Liver (tissue), 8 donors: ENCODE measurements at regions not wholly inside any gene's neighbourhood (a gene's known extent, or its start where the extent isn't known, plus 50 kb on each side); places are given as distances from the start of the nearest gene placed in this dataset.

Experiments
- DNase-seq: peaks from one replicate; pipeline ENCODE4 v3.0.0-alpha.2; 2017; ENCODE audit warnings: low spot score
- H3K27ac ChIP-seq, 2 donors: one replicate each; pipeline ENCODE4 v1.7.0; 2013; ENCODE audit warnings: inconsistent platforms in 2 of 2, low read length in 2 of 2, control low read depth in 1 of 2, low read depth in 1 of 2, mild to moderate bottlenecking in 1 of 2
- H3K27me3 ChIP-seq, 4 donors: one replicate each; pipeline versions ENCODE4 v1.6.1 to v1.7.0; 2013; ENCODE audit warnings: low read length in 3 of 4, inconsistent platforms in 1 of 4, mild to moderate bottlenecking in 1 of 4, moderate library complexity in 1 of 4; ENCODE audit not compliant: control insufficient read depth in 4 of 4, insufficient read depth in 4 of 4
- H3K36me3 ChIP-seq, 4 donors: one replicate each; pipeline versions ENCODE4 v1.6.1 to v1.7.0; 2013; ENCODE audit warnings: low read length in 3 of 4, mild to moderate bottlenecking in 3 of 4, low read depth in 1 of 4, moderate library complexity in 1 of 4; ENCODE audit not compliant: control insufficient read depth in 4 of 4, insufficient read depth in 3 of 4
- H3K4me1 ChIP-seq, 4 donors: one replicate each; pipeline versions ENCODE4 v1.6.1 to v1.7.0; 2013; ENCODE audit warnings: low read length in 3 of 4, mild to moderate bottlenecking in 3 of 4, moderate library complexity in 1 of 4; ENCODE audit not compliant: control insufficient read depth in 4 of 4, insufficient read depth in 4 of 4
- H3K4me3 ChIP-seq, 3 donors: one replicate each; pipeline versions ENCODE4 v1.6.1 to v1.7.0; 2013; ENCODE audit warnings: low read length in 3 of 3, control low read depth in 1 of 3, low read depth in 1 of 3, mild to moderate bottlenecking in 1 of 3
- H3K9ac ChIP-seq, 2 donors: one replicate each; pipeline ENCODE4 v1.7.0; 2013; ENCODE audit warnings: low read length in 2 of 2, mild to moderate bottlenecking in 2 of 2, moderate library complexity in 2 of 2, control low read depth in 1 of 2, low read depth in 1 of 2
- H3K9me3 ChIP-seq, 4 donors: one replicate each; pipeline versions ENCODE4 v1.6.1 to v1.7.0; 2013; ENCODE audit warnings: low read length in 3 of 4; ENCODE audit not compliant: control insufficient read depth in 4 of 4
- ATF3 ChIP-seq: IDR thresholded peaks from 2 replicates; pipeline ENCODE4 v1.6.1; 2016; ENCODE audit warnings: antibody characterized with exemption
- CTCF ChIP-seq: fragments of 150-350 bp; IDR thresholded peaks from 2 replicates; pipeline ENCODE4 v1.5.1; 2017; ENCODE audit warnings: improper control_type of control experiment, low read depth, low read length; ENCODE audit not compliant: missing input control
- FOXA1 ChIP-seq: IDR thresholded peaks from 2 replicates; pipeline ENCODE4 v1.6.1; 2016; ENCODE audit warnings: antibody characterized with exemption
- FOXA2 ChIP-seq: IDR thresholded peaks from 2 replicates; pipeline ENCODE4 v1.6.1; 2016; ENCODE audit warnings: antibody characterized with exemption
- GABPA ChIP-seq, 2 donors: IDR thresholded peaks in 1 of 2; conservative IDR thresholded peaks in 1 of 2; 2 replicates each; pipeline ENCODE4 v1.6.1; 2016; ENCODE audit warnings: antibody characterized with exemption in 2 of 2, mild to moderate bottlenecking in 1 of 2, moderate library complexity in 1 of 2
- MAX ChIP-seq: IDR thresholded peaks from 2 replicates; pipeline ENCODE4 v1.6.1; 2016; ENCODE audit warnings: antibody characterized with exemption
- NR2F2 ChIP-seq: IDR thresholded peaks from 2 replicates; pipeline ENCODE4 v1.6.1; 2016; ENCODE audit warnings: antibody characterized with exemption
- RAD21 ChIP-seq, 2 donors: IDR thresholded peaks; 2 replicates each; pipeline ENCODE4 v1.6.1; 2016; ENCODE audit warnings: antibody characterized with exemption in 2 of 2, mild to moderate bottlenecking in 2 of 2
- REST ChIP-seq: IDR thresholded peaks from 2 replicates; pipeline ENCODE4 v1.6.1; 2016; ENCODE audit warnings: antibody characterized with exemption, mild to moderate bottlenecking
- RXRA ChIP-seq, 2 donors: IDR thresholded peaks; 2 replicates each; pipeline ENCODE4 v1.6.1; 2017 to 2018; ENCODE audit warnings: antibody characterized with exemption in 2 of 2, mild to moderate bottlenecking in 1 of 2
- SP1 ChIP-seq: IDR thresholded peaks from 2 replicates; pipeline ENCODE4 v1.6.1; 2018; ENCODE audit warnings: antibody characterized with exemption, mild to moderate bottlenecking
- TAF1 ChIP-seq: conservative IDR thresholded peaks from 2 replicates; pipeline ENCODE4 v1.6.1; 2016; ENCODE audit warnings: antibody characterized with exemption, mild to moderate bottlenecking
- YY1 ChIP-seq: IDR thresholded peaks from 2 replicates; pipeline ENCODE4 v1.6.1; 2016; ENCODE audit warnings: antibody characterized with exemption, mild to moderate bottlenecking
- ZBTB33 ChIP-seq: IDR thresholded peaks from 2 replicates; pipeline ENCODE4 v1.6.1; 2016; ENCODE audit warnings: antibody characterized with exemption
- WGBS: extraction: QIAGEN DNeasy Blood & Tissue Kit; methylation state at CpG from one replicate; pipeline ENCODE4 v1.1.7; 2013; 5-methylcytosine and 5-hydroxymethylcytosine counted together
- donor health status: healthy.
- donor health status: healthy.
- donor health status: healthy.
- donor health status: healthy.
- donor health status: healthy.

GRCh38 chr11:91407842-91408241 is 816.8 kb upstream of the FAT3 start (continued):
- no peak for TF ChIP-seq ZBTB33

- no peaks in the 10 kb centered on the region for H3K36me3 ChIP-seq
- TF ChIP-seq RAD21 (IDR thresholded peaks at IDR 0.05) (no peak), NR2F2 (no peak), REST (no peak), ATF3 (no peak), CTCF (no peak), FOXA2 (no peak), GABPA (IDR thresholded peaks at IDR 0.05 in 1 of 2, conservative IDR thresholded peaks at IDR 0.05 in 1 of 2) (no peak)
- no peaks in the 10 kb centered on the region for H3K27me3 ChIP-seq
- H3K27ac ChIP-seq, result no peak overlapping the region
- no peak overlapping the region for H3K4me3 ChIP-seq
- H3K4me1 ChIP-seq, result no peaks in the 10 kb centered on the region
- WGBS, result 85% methylated on average over 2 of the region's 2 CpGs
- H3K9ac ChIP-seq, result no peak overlapping the region
- no peak for DNase-seq
- no peaks in the 10 kb centered on the region for H3K9me3 ChIP-seq
Measured at GRCh38 chr11:91406009-91406408, 818.6 kb upstream of the FAT3 start.

GRCh38 chr11:91404344-91404743 is 820.3 kb upstream of the FAT3 start:
- H3K4me3 ChIP-seq, result no peak overlapping the region
- TF ChIP-seq ATF3 (no peak), RXRA (IDR thresholded peaks at IDR 0.05) (no peak), MAX (no peak), RAD21 (IDR thresholded peaks at IDR 0.05) (no peak), TAF1 (no peak), FOXA1 (no peak), NR2F2 (no peak), GABPA (IDR thresholded peaks at IDR 0.05 in 1 of 2, conservative IDR thresholded peaks at IDR 0.05 in 1 of 2) (no peak), ZBTB33 (no peak), FOXA2 (no peak), SP1 (no peak), CTCF (no peak), YY1 (no peak)
- H3K36me3 ChIP-seq, result no peaks in the 10 kb centered on the region
- no peaks in the 10 kb centered on the region for H3K9me3 ChIP-seq
- H3K27me3 ChIP-seq, result no peaks in the 10 kb centered on the region
- H3K9ac ChIP-seq, result no peak overlapping the region
- no peaks in the 10 kb centered on the region for H3K4me1 ChIP-seq
- H3K27ac ChIP-seq, result no peak overlapping the region
- no peak for DNase-seq
